Astrocyte (in vitro differentiated cells and primary cell): ENCODE measurements at regions not wholly inside any gene's neighbourhood (a gene's known extent, or its start where the extent isn't known, plus 50 kb on each side); places are given as distances from the start of the nearest gene placed in this dataset.

Experiments used
- DNase-seq: peaks from one replicate; pipeline ENCODE4 v3.0.0-alpha.2; 2010; ENCODE audit warnings: low read depth
- FAIRE-seq: peaks from 2 replicates; lab custom pipeline; 2011; peaks lifted over from hg19 to GRCh38; lab: Jason Lieb, UNC
- H2AFZ ChIP-seq: 2 replicates; pipeline ENCODE4 v1.6.0; 2012; ENCODE audit warnings: low read depth, low read length, inconsistent platforms
- H3K27ac ChIP-seq: 2 replicates; pipeline ENCODE4 v1.5.1; 2011; ENCODE audit warnings: low read depth, low read length, inconsistent platforms
- H3K27me3 ChIP-seq: 2 replicates; pipeline ENCODE4 v1.6.0; 2011; ENCODE audit warnings: low read length, inconsistent platforms; ENCODE audit not compliant: insufficient read depth
- H3K36me3 ChIP-seq: 2 replicates; pipeline ENCODE4 v1.5.1; 2011; ENCODE audit warnings: low read length, inconsistent platforms; ENCODE audit not compliant: insufficient read depth
- H3K4me1 ChIP-seq: 2 replicates; pipeline ENCODE4 v1.5.1; 2011; ENCODE audit warnings: low read length, inconsistent platforms; ENCODE audit not compliant: insufficient read depth
- H3K4me2 ChIP-seq: 2 replicates; pipeline ENCODE4 v1.6.0; 2012; ENCODE audit warnings: low read length, inconsistent platforms
- H3K4me3 ChIP-seq: 2 replicates; pipeline ENCODE4 v1.5.1; 2011; ENCODE audit warnings: low read depth, mild to moderate bottlenecking, low read length, inconsistent platforms; ENCODE audit not compliant: insufficient read depth
- H3K79me2 ChIP-seq: 2 replicates; pipeline ENCODE4 v1.6.0; 2012; ENCODE audit warnings: mild to moderate bottlenecking, low read length, inconsistent platforms; ENCODE audit not compliant: insufficient read depth
- H3K9ac ChIP-seq: 2 replicates; pipeline ENCODE4 v1.6.0; 2012; ENCODE audit warnings: mild to moderate bottlenecking, low read length, inconsistent platforms
- H3K9me3 ChIP-seq: 2 replicates; pipeline ENCODE4 v1.5.1; 2012; ENCODE audit warnings: low read depth, mild to moderate bottlenecking, low read length, inconsistent platforms; ENCODE audit not compliant: insufficient read depth
- H4K20me1 ChIP-seq: 2 replicates; pipeline ENCODE4 v1.6.0; 2012; ENCODE audit warnings: low read length, inconsistent platforms; ENCODE audit not compliant: insufficient read depth
- H3K27ac Mint-ChIP-seq: one replicate; pipeline ENCODE4 v1.8.0; 2021; ENCODE audit warnings: mild to moderate bottlenecking, mixed read lengths; ENCODE audit not compliant: unreplicated experiment
- H3K27me3 Mint-ChIP-seq: one replicate; pipeline ENCODE4 v1.8.0; 2021; ENCODE audit warnings: low read depth, mixed read lengths; ENCODE audit not compliant: unreplicated experiment
- H3K36me3 Mint-ChIP-seq: one replicate; pipeline ENCODE4 v1.8.0; 2021; ENCODE audit warnings: low read depth, mixed read lengths; ENCODE audit not compliant: unreplicated experiment
- H3K4me1 Mint-ChIP-seq: one replicate; pipeline ENCODE4 v1.8.0; 2021; ENCODE audit warnings: low read depth, mixed read lengths; ENCODE audit not compliant: unreplicated experiment
- H3K4me3 Mint-ChIP-seq: one replicate; pipeline ENCODE4 v1.8.0; 2021; ENCODE audit warnings: mild to moderate bottlenecking, moderate library complexity, mixed read lengths; ENCODE audit not compliant: unreplicated experiment
- H3K9me3 Mint-ChIP-seq: one replicate; pipeline ENCODE4 v1.8.0; 2021; ENCODE audit warnings: mild to moderate bottlenecking, mixed read lengths; ENCODE audit not compliant: unreplicated experiment
- CTCF ChIP-seq: IDR thresholded peaks from 2 replicates; pipeline ENCODE4 v1.5.1; 2011; ENCODE audit warnings: low read depth, mild to moderate bottlenecking, inconsistent platforms, low read length, moderate library complexity; ENCODE audit not compliant: insufficient read depth
- EZH2 ChIP-seq: IDR thresholded peaks from 2 replicates; pipeline ENCODE4 v1.6.1; 2012; ENCODE audit warnings: mild to moderate bottlenecking, low read length, inconsistent platforms; ENCODE audit not compliant: insufficient read depth

DNA sequence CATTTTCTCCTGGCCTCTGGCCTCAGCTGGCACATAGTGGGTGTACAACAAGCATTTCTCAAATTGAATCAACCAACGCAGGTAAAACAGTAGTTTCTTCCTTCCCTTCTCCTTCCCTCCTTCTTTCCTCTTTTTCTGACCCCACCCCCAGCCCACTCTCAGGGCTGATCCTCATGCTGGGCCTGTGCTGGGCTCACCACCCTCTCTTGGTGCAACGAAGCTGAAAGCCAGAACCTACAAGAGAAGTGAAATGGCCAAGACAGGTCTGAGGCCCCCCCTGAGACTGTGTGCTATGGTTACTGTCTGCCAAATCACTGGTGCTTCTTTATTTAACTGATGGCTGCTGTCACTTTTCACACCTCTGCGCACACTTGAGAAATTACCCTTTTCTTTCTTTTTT, 53.0 kb upstream of the BOD1 start:
- Histone ChIP-seq H3K9ac (no peak overlapping the region), H3K79me2 (no peaks in the 10 kb centered on the region), H3K27me3 (peaks cover 5% of the 10 kb centered on the region), H3K4me3 (no peak overlapping the region), H3K36me3 (no peaks in the 10 kb centered on the region), H3K4me2 (no peak overlapping the region), H3K27ac (no peak overlapping the region), H3K4me1 (peaks cover 12% of the 10 kb centered on the region), H2AFZ (no peak overlapping the region), H3K9me3 (peaks cover 4% of the 10 kb centered on the region), H4K20me1 (no peaks in the 10 kb centered on the region)
- Mint-ChIP-seq H3K4me3 (no peak overlapping the region), H3K27ac (no peak overlapping the region), H3K27me3 (peaks cover 17% of the 10 kb centered on the region), H3K36me3 (peaks cover 3% of the 10 kb centered on the region), H3K9me3 (peaks cover 15% of the 10 kb centered on the region), H3K4me1 (peaks cover 7% of the 10 kb centered on the region)
- FAIRE-seq (no peak), DNase-seq (no peak)
- TF ChIP-seq CTCF (no peak), EZH2 (no peak)

DNA sequence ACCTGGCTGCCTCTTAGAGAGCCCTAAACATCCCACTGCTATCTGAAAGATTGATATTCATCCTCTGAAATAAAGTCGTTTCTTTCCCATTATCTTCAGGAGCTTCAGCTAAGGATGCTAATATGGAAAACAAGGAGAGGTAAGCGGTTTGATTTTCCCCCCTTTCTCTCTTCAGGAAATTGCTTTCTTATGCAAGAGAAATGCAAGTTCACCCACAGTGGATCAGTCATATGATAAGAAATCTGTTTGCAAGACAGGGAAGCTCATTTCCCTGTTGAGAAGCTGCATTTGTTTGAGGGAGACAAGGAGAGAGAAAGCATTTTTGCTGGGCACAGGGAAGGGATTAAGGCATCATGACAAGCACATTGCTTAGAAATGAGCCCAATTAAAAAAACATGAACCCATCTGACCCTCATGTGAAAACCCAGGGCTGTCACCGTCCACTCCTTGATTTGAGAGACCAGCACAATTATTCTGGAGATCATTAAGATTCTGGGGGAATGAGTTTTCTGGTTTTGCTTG, 53.7 kb upstream of the BOD1 start:
- no peaks in the 10 kb centered on the region for H4K20me1 ChIP-seq
- H3K4me3 ChIP-seq: no peak overlapping the region
- no peak for FAIRE-seq
- DNase-seq: peak; percentile 54
- Mint-ChIP-seq H3K27ac (no peak overlapping the region), H3K4me1 (peaks cover 7% of the 10 kb centered on the region), H3K27me3 (peaks cover 17% of the 10 kb centered on the region), H3K9me3 (peaks cover 14% of the 10 kb centered on the region), H3K4me3 (no peak overlapping the region), H3K36me3 (peaks cover 3% of the 10 kb centered on the region)
- H3K9ac ChIP-seq: no peak overlapping the region
- TF ChIP-seq EZH2 (no peak), CTCF (no peak)
- no peaks in the 10 kb centered on the region for H3K79me2 ChIP-seq
- H2AFZ ChIP-seq: no peak overlapping the region
- H3K36me3 ChIP-seq: no peaks in the 10 kb centered on the region
- no peak overlapping the region for H3K27ac ChIP-seq
- peaks cover 4% of the 10 kb centered on the region for H3K9me3 ChIP-seq
- peaks cover 5% of the 10 kb centered on the region for H3K27me3 ChIP-seq
- peaks cover 12% of the 10 kb centered on the region for H3K4me1 ChIP-seq
- peak overlapping the region; percentile 64 for H3K4me2 ChIP-seq

- H3K4me1 Mint-ChIP-seq: peaks cover 7% of the 10 kb centered on the region
- peaks cover 17% of the 10 kb centered on the region for H3K27me3 Mint-ChIP-seq
Measured at GRCh38 chr5:173670791-173671120, 54.3 kb upstream of the BOD1 start.

More at GRCh38 chr5:173670791-173671120, 54.3 kb upstream of the BOD1 start:
- Histone ChIP-seq H3K4me2 (peak overlapping the region; percentile 64), H3K36me3 (no peaks in the 10 kb centered on the region), H3K27ac (no peak overlapping the region), H2AFZ (peak overlapping the region; percentile 65), H3K27me3 (peaks cover 5% of the 10 kb centered on the region), H4K20me1 (no peaks in the 10 kb centered on the region), H3K4me3 (no peak overlapping the region), H3K9me3 (peaks cover 4% of the 10 kb centered on the region), H3K4me1 (peaks cover 12% of the 10 kb centered on the region), H3K79me2 (no peaks in the 10 kb centered on the region), H3K9ac (no peak overlapping the region)
- FAIRE-seq (no peak), DNase-seq (no peak)
- H3K27ac Mint-ChIP-seq: no peak overlapping the region
- H3K9me3 Mint-ChIP-seq: peaks cover 17% of the 10 kb centered on the region
- H3K4me3 Mint-ChIP-seq: no peak overlapping the region
- no peak for TF ChIP-seq EZH2
- TF ChIP-seq CTCF: no peak
- H3K36me3 Mint-ChIP-seq: peaks cover 1% of the 10 kb centered on the region
